ENCODE measurements at regions not wholly inside any gene's neighbourhood (a gene's known extent, or its start where the extent isn't known, plus 50 kb on each side); places are given as distances from the start of the nearest gene placed in this dataset.

- Histone ChIP-seq H3K79me2 (ENCODE audit: control insufficient read depth, insufficient read depth, low read length) (no peaks in the 10 kb centered on the region), H2AFZ (ENCODE audit: insufficient read depth, low read depth, low read length, poor library complexity, severe bottlenecking) (no peak overlapping the region), H4K20me1 (ENCODE audit: control insufficient read depth, insufficient read depth, low read length, poor library complexity, severe bottlenecking) (no peaks in the 10 kb centered on the region), H3K36me3 (replicated peaks in 1 of 2; ENCODE audit: control extremely low read depth in 1 of 2, control insufficient read depth in 1 of 2, extremely low read depth in 1 of 2, insufficient read depth in 2 of 2, low read length in 1 of 2) (no peaks in the 10 kb centered on the region), H3K27ac (ENCODE audit: low read length in 2 of 2) (no peak overlapping the region), H3K27me3 (replicated peaks in 1 of 4; ENCODE audit: control extremely low read depth in 1 of 4, control insufficient read depth in 3 of 4, insufficient read depth in 4 of 4, low read length in 3 of 4) (no peaks in the 10 kb centered on the region), H3K9me3 (ENCODE audit: control extremely low read depth in 1 of 3, control insufficient read depth in 2 of 3, insufficient read depth in 1 of 3, low read length in 2 of 3) (no peaks in the 10 kb centered on the region), H3K4me1 (ENCODE audit: control insufficient read depth in 2 of 2, insufficient read depth in 2 of 2, low read length in 2 of 2) (no peaks in the 10 kb centered on the region), H3K9ac (ENCODE audit: low read length) (no peak overlapping the region), H3K4me3 (ENCODE audit: control extremely low read depth in 1 of 5, extremely low read depth in 1 of 5, insufficient read depth in 1 of 5, low read depth in 2 of 5, low read length in 4 of 5) (no peak overlapping the region), H3K4me2 (replicated peaks; ENCODE audit: low read depth, low read length, poor library complexity, severe bottlenecking) (no peak overlapping the region)
- H3K27ac Mint-ChIP-seq, result no peak overlapping the region
- ChIA-PET POLR2A (no interaction called here), CTCF (no interaction called here)
- DNase-seq, result no peak
- no peak for ATAC-seq (ENCODE audit: low read depth)
- H3K9me3 Mint-ChIP-seq (ENCODE audit: insufficient read depth), result no peaks in the 10 kb centered on the region
- H3K4me3 Mint-ChIP-seq, result no peak overlapping the region
- no peaks in the 10 kb centered on the region for H3K4me1 Mint-ChIP-seq
- peaks cover 6% of the 10 kb centered on the region for H3K27me3 Mint-ChIP-seq
- TF ChIP-seq EZH2 (IDR thresholded peaks at IDR 0.05; ENCODE audit: borderline replicate concordance, insufficient read depth, low read depth, low read length, poor library complexity, severe bottlenecking) (no peak), CTCF (IDR thresholded peaks at IDR 0.05) (no peak)
- WGBS (ENCODE audit: insufficient coverage), result no CpG with 5 or more reads among the region's 3 CpGs
- intact Hi-C loops (cut with micrococcal nuclease), result no loop called here
Measured at GRCh38 chr2:160868891-160869290, 291.3 kb upstream of the TANK start.

- no peak overlapping the region for H2AFZ ChIP-seq (ENCODE audit: insufficient read depth, low read depth, low read length, poor library complexity, severe bottlenecking)
- DNase-seq, result no peak
- peaks cover 6% of the 10 kb centered on the region for H3K27me3 Mint-ChIP-seq
- no peak overlapping the region for H3K4me3 Mint-ChIP-seq
- POLR2A ChIA-PET, result no interaction called here
- H4K20me1 ChIP-seq (ENCODE audit: control insufficient read depth, insufficient read depth, low read length, poor library complexity, severe bottlenecking), result no peaks in the 10 kb centered on the region
- intact Hi-C loops (cut with micrococcal nuclease), result no loop called here
- no peak overlapping the region for H3K4me3 ChIP-seq (ENCODE audit: control extremely low read depth in 1 of 5, extremely low read depth in 1 of 5, insufficient read depth in 1 of 5, low read depth in 2 of 5, low read length in 4 of 5)
- ATAC-seq (ENCODE audit: low read depth), result no peak
- no peaks in the 10 kb centered on the region for H3K27me3 ChIP-seq (replicated peaks in 1 of 4; ENCODE audit: control extremely low read depth in 1 of 4, control insufficient read depth in 3 of 4, insufficient read depth in 4 of 4, low read length in 3 of 4)
- CTCF ChIA-PET, result no interaction called here
- H3K9ac ChIP-seq (ENCODE audit: low read length), result no peak overlapping the region
- H3K27ac Mint-ChIP-seq, result no peak overlapping the region
- H3K27ac ChIP-seq (ENCODE audit: low read length in 2 of 2), result no peak overlapping the region
- no peaks in the 10 kb centered on the region for H3K9me3 Mint-ChIP-seq (ENCODE audit: insufficient read depth)
- TF ChIP-seq CTCF (IDR thresholded peaks at IDR 0.05) (no peak), EZH2 (IDR thresholded peaks at IDR 0.05; ENCODE audit: borderline replicate concordance, insufficient read depth, low read depth, low read length, poor library complexity, severe bottlenecking) (no peak)
- no peaks in the 10 kb centered on the region for H3K79me2 ChIP-seq (ENCODE audit: control insufficient read depth, insufficient read depth, low read length)
- no peak overlapping the region for H3K4me2 ChIP-seq (replicated peaks; ENCODE audit: low read depth, low read length, poor library complexity, severe bottlenecking)
- H3K4me1 Mint-ChIP-seq, result no peaks in the 10 kb centered on the region
- H3K9me3 ChIP-seq (ENCODE audit: control extremely low read depth in 1 of 3, control insufficient read depth in 2 of 3, insufficient read depth in 1 of 3, low read length in 2 of 3), result no peaks in the 10 kb centered on the region
- H3K4me1 ChIP-seq (ENCODE audit: control insufficient read depth in 2 of 2, insufficient read depth in 2 of 2, low read length in 2 of 2), result no peaks in the 10 kb centered on the region
- no peaks in the 10 kb centered on the region for H3K36me3 ChIP-seq (replicated peaks in 1 of 2; ENCODE audit: control extremely low read depth in 1 of 2, control insufficient read depth in 1 of 2, extremely low read depth in 1 of 2, insufficient read depth in 2 of 2, low read length in 1 of 2)
- no CpG with 5 or more reads among the region's 2 CpGs for WGBS (ENCODE audit: insufficient coverage)
Measured at GRCh38 chr2:160869411-160869810, 290.8 kb upstream of the TANK start.

Measured in B cell (primary cell).